ENCODE measurements at regions not wholly inside any gene's neighbourhood (a gene's known extent, or its start where the extent isn't known, plus 50 kb on each side); places are given as distances from the start of the nearest gene placed in this dataset.

DNA sequence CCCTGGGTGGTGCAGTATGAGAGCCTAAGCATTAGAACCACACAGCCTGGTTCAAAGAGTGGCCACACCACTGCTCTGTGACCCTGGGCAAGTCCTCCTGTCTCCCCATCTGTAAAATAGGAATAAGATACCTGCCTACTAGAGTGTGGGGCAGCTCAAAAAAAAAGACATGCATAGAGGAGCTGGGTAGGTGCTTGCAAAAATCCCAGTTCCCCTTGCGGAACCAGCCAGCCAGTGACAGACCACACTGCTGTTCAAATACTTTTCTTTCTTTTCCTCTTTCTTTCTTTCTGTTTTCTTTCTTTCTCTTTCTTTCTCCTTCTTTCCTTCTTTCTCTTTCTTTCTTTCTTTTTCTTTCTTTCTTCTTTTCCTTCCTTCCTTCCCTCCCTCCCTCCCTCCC lies 63.0 kb upstream of the TRIM2 start:
- DNase-seq = no peak

DNA sequence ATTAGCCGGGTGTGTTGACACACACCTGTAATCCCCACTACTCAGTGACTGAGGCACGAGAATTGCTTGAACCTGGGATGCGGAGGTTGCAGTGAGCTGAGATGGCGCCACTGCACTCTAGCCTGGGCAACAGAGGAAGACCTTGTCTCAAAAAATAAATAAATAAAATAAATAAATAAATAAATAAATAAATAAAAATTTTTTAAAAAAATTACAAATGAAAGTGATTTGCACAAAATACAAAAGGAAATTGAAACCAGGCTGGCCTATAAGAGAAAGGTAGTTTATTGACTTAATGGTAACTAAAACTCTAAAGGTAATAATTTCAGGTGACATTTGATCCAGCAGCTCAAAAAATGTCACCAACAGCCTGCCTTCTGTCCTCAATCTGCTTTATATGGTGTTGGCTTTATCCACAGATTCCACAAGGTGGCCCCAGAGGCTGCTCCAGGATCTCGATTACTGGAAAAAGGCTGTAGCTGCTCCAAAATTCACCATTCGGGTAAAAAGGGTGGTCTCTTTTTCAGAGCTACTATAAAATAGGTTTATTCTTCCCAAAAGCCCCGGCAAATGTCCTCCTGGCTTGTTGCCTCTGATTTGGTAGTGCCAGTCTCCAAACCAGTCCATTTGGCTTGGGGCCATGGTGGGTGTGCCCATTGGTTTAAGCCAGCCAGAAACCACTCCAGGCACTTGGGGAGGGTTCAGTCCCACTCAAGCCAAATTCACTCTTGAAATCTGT lies 61.4 kb upstream of the TRIM2 start:
- DNase-seq = peak; percentile 75

DNA sequence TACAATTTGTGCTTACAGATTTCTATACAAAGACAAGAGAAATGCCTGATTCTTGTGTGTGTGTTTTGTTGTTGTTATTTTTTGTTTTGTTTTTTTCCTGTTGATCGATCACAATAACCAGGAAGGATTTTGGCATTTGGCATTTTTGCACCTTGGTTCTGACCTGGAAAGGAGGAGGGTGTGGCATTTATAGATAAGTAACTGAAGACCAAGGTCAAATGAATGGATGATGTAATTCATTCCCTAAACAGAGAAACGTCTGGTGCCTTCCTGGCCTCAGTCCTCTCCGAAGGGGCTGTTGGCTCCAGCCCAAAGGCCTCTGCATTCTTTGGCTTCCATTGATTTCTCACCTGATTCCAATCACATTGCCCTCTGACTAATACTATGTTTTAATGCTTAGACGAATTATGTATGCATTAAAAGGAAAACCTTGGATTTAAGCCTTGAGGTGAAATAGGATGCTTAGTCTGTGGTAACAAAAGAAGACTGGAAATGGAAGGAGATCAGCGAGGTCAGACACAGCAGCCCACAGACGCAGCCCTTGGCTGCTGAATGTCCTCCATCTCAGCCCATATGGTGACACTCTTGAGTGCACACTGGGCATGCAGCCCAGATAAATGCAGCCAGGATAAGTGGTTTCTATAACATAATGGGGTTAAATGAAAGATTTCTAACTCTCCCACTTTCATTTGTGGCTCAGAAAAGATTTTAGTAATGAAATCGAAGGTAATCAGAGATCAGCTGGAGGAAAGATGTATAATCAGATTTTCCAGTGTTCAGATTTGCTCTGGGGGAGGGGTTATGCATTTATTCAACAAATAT lies 60.5 kb upstream of the TRIM2 start:
- peak; percentile 69 for DNase-seq

DNA sequence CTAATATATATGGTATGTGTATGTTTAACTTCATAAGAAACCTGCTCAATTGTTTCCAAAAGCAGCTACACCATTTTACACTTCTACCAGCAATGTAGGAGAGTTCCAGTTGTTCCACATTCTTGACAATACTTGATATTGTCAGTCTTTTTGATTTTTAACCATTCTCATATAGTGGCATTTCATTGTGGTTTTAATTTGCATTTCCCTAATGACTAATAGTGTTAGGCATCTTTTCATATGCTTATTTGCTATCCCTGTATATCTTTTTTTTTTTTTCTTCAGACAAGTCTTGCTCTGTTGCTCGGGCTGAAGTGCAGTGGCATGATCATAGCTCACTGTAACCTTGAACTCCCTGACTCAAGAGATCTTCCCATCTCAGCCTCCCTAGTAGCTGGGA lies 58.2 kb upstream of the TRIM2 start:
- DNase-seq = no peak

DNA sequence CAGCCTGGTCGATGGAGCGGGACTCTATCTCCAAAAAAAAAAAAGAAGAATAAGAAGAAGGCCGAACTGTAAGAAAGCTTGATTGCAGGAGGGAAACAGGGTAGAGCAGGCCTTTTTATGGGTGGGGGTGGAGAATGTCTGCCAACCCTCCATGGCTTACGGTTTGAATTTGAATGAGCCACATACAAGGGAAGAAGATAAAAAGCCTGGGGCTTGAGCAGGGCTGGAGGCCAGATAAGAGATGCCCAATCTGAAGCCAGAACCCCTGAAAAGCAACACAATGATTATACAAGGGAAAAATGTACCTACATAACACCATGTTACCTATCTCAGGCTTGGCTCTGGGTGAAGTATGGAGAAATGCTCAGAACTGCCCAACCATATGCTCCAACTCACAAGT lies 57.3 kb upstream of the TRIM2 start:
- no peak for DNase-seq

DNA sequence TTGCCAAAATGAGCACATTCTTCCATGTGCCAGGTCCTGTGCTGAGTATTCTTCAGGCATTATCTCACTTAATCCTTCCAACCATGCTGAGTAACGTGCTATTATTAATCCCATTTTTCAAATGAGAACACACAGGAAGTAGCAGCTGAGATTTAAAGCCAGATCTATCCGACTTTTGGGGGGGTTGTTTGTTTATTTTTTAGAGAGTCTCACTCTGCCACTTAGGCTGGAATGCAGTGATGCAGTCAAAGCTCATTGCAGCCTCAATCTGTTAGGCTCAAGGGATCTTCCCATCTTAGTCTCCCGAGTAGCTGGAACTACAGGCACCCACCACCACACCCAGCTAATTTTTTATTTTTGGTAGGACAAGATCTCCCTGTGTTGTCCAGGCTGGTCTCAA lies 55.5 kb upstream of the TRIM2 start:
- DNase-seq = no peak

DNA sequence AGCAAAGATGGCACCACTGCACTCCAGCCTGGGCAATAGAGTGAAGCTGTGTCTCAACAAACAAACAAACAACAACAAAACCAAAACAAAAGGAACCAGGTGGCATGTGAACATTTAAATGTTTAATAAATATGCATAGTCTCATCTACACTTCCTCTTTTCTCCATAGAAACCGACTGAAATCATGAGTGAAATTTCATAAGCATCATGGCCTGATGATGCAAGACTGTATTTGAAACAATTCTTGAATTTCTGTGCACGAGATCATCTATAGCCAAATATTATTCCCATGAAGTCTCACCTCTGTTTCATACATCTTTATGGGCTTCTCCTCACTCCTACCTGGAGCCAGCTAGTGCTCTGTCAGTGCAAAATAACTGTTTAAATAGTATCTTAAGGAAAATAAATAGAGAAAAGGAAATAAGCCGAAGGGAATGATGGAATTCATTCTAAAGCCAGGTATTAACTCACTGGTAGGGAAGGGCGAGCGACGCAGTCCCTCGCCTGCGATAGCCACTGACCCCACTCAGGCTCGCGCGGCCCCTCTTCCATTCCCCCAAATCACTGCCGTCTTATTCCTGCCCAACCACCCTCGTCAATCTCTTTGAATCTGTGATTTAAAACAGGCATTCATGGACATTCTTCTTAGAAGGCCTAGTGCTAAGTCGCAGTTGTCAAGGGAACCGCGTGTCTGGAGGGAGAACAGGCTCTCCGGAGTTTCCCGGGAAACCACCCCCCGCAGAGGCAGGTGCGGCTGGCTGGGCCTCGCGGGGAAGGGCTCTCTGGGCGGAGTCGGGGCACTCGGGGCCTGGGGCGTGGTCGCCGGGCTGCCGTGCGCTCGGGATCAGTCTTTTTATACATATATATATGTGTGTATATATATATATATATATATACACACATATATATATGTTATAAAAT lies 52.4 kb upstream of the TRIM2 start:
- DNase-seq = peak; percentile 73

DNA sequence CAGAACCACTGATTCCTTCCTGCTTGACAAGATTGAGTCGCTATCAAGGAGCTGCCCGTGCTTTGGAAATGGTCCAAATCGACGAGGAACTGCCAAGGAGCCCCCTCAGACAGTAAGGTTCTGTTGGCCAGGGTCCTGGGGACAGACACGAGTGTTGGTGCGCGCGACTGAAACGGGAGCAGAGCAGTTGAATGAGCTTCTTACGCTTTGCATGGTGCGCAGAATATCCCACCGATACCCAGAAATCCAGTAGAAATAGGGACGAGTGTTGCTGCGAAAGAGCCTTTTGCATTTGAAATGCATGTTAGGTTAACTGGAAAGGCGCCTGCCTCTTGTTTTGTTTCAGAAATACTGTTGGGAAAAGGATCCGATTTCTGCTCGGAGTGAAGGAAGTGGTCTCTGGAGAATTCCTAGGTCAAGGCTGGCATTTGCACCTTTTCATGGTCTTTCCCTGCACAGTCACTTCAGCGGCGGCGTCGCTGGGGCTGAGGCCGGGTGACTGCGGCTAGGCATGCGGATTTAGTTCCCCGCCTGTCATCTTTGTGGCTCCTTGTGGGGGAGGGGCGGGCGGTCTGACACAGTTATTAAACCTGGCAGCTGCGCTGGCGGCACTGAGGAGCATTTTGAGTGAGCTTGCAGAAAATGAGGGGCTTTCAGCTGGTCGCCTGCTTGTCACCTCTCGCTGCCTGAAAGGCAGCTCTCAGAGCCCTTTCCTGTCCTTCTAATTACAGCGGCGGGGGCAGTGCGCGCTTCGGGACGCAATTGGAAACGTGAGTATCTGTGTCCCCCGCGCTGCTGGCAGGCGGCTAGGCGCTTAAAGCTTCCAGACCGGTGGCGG lies 51.5 kb upstream of the TRIM2 start:
- peak; percentile 64 for DNase-seq

DNA sequence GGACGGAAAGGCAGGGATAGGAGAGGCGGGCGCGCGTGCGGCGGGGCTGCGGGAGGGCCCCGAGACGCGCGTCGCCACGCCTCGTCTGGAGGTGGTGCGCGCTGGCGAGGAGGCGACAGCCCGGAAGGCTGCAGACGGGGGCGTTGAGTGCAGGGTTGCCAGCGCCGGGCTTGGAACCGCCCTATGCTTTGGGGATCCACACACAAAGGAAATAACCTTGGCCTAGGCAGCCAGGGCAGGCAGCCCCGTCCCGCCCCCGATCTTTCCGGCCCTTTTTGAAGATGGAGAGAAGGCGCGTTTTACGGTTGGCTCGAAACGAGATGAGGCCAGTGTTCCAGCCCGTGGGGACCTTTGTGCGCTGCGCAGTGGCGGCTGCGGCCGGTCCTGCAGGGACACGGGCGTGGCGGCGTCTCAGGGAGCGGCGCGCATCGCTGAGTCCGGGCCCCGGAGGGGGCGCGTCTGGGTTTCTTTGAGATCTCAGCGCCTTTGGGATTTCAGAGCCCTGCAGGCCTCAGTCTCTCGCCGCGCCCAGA lies 50.8 kb upstream of the TRIM2 start:
- DNase-seq = no peak

DNA sequence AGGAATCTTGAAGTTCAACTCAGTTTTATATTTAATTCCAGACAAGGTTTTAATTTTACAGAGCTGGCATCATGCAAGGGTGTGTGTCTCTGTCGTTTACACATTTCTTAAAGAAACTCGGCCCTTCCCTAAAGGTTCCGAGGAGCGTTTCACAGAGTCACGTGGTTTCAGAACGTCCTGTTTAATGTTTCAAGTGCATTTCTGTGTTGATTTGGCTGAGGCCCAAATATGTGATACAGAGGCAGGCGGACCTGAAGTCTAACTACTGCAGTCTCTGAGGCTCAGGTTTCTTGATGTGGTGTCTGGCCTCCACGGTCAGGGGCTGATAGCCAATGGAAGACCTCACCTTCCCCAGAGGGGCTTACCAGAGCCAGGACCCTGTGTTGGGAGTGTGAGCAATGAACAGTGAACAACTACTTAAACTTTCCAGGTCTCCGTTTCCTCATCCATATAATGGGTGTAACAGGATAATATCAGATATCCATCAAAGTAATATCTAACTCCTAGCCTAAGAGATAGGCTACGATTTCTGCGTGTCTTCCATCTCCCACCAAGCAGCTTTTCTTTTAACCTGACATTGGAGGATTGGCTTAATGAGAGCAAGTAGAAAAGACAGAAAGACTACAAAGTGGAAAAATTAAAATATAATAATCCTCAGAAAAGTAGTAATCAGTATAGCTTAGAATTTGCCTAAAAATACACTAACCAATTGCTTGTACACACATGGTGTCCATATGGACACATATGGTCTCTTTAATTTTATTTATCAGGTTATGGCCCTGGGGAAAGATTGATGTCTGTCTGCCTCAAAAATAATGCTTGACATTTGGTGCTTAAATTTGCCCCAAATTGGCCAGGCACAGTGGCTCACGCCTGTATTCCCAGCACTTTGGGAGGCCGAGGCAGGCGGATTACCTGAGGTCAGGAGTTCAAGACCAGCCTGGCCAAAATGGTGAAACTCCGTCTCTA lies 50.0 kb upstream of the TRIM2 start:
- peak; percentile 21 for DNase-seq
